DOHH2 (cell line): ENCODE measurements at regions not wholly inside any gene's neighbourhood (a gene's known extent, or its start where the extent isn't known, plus 50 kb on each side); places are given as distances from the start of the nearest gene placed in this dataset.
"Not testable (repeated sequence)": the region's sequence is repeated elsewhere in the genome, so short reads cannot be mapped to it uniquely, and the experiment has no call there.

Experiments used
- CTCF ChIP-seq: fragments of 200-600 bp; sonication (generic); IDR thresholded peaks from one replicate; pipeline ENCODE4 v1.5.1; 2014; ENCODE audit warnings: antibody characterized with exemption, mild to moderate bottlenecking, low read depth, low read length; ENCODE audit not compliant: poor library complexity, severe bottlenecking
- EZH2phosphoT487 ChIP-seq: fragments of 200-600 bp; sonication (generic); IDR thresholded peaks from 2 replicates; pipeline ENCODE4 v1.6.1; 2017; ENCODE audit warnings: borderline replicate concordance, mild to moderate bottlenecking, antibody characterized with exemption, low read length, moderate library complexity, mixed read lengths

GRCh38 chr9:42288865-42289229 is 105.4 kb downstream of the SPATA31A6 start:
- TF ChIP-seq CTCF, EZH2phosphoT487: not testable (repeated sequence)
